ENCODE measurements at regions not wholly inside any gene's neighbourhood (a gene's known extent, or its start where the extent isn't known, plus 50 kb on each side); places are given as distances from the start of the nearest gene placed in this dataset.

DNA sequence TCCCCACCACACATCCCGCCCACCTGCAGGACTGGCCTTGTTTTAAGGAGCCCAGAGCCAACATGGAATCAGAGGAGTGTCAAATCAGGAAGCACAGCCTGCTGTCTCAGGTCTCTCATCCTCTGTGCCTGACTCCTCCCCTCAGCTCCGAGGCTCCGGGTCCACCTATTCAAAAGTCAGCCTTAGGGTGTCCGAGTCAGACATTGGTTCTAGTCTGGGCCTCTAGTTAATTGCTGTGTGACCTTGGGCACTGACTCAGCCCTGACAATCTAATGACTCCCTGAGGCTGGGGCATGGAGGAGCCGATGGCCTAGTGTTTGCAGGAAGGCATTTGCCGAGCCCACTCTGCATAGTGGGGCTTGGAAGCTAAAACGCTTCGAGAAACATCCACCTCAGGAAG is 223.1 kb upstream of the PPP2R2D start:
- DNase-seq: no peak

DNA sequence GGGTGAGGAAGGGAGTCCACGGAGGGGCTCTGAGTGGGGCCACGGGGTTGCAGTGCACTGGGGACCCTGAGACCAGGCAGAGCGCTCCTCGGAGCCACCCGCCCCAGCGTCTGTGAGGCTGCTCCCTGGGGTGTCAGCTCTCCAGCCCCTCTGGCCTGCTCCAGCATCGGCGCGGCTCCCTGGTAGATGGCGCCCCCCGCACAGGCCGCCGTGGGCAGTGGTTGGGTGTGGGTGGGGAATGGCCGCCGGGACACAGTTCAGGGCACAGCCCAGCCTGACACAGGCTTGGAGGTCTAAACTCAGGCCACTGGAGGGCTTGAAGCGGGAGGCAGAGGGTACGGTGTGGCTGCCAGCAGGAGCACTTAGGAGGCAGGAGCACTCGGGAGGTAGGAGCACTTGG is 222.6 kb upstream of the PPP2R2D start:
- no peak for DNase-seq

DNA sequence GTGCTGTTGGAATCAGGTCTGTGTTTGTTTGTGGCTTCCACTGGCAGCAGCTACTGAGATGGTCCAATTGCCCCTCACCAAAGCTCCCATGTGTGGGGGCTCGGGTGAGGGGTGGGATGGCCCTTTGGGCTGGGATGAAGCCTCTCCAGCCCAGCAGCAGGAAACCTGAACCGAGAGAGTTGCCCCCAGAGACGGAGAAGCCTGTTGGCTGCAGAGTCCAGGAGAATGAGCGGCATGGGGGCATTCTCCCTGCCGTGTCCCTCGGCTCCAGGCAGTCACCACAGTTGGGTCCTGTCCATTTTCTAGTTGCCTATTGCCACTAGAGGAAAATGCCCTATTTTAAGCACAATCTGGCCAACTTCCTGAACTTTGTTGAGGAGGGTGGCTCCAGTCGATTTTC is 222.2 kb upstream of the PPP2R2D start:
- no peak for DNase-seq

DNA sequence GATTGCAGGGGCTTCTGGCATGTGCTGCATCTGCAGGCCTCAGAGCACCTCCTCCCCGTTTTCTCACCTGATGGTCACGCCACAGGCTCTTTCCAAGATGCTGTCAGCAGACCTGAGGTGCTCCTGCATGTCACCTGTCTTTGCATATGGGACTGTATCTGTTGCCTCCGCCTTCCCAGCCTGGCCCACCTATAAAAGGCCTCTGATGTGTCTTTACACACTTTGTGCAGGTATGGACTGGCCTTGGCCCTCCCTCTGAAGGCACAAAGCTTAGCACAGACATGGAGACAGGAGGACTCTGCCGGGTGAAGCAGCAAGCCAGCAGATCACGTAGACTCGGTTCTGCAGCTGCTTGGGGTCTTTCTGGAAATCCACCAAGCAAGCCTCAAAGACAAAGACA is 220.9 kb upstream of the PPP2R2D start:
- DNase-seq: no peak

DNA sequence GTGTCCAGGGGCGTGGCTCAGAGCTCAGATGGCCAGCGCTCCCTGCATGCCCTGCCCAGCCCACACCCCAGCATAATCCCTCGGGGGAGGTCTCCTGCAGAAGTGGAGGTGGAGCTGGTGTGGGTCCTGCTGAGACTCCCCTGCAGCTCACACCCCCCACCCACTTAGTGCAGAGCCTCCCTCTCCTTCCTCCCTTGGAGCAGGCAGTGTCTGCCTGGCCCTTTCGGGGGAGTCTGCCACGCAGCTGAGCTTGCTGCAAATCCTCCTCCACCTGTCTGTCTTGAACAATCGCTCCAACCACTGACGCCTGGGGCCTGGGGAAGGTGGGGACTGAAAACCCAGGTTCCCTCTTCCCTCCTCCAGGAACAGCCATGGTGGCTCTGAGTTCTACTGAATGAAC is 219.7 kb upstream of the PPP2R2D start:
- no peak for DNase-seq

DNA sequence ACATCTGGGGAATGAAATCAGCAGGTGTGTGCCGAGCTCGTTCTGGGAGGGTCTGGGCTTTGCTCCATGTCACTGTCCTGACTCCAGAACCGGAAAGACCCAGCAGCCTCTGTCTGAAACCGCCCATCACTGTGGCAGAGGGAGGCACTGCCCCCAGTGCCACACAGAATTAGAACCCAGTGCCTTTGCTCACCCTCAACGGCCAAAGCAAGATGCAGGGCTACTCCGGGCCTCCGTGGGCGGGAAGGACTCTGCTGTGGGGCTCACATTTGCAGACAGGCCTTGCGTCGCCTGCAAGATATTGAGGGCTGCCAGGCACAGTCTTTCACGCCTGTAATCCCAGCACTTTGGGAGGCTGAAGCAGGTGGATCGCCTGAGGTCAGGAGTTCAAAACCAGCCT is 219.2 kb upstream of the PPP2R2D start:
- DNase-seq: no peak

DNA sequence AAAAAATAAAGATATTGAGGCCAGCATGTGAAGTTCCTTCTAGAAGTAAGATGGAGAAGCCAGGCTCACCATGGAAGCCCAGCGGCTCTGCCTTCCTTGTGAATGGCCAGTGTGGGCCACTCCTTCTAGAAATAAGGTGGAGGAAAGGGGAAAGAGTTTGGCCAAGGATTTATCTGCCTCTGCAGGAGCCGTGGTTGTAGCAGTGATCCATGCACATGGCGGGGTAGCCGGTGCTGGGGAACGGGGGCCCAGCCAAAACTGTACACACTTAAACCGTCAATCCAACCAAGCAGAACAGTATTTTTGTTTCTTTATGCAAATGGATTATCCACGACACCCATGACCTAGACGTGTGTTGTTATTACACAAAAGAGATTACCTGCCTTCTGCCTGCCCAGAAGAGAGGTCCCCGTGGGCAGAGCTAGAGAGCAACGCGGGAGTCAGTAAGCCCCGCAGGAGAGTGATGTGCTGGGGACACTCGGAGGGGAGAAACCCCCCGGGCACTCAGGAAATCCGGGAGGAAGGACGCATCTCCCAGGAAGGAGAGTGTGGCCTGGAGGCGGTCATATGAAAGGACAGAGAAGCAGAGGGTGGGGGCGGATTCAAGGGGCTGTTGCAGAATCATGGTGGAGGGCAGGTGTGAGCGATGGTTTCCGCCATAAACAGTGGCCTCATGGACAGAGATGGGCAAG is 218.4 kb upstream of the PPP2R2D start:
- DNase-seq: no peak

DNA sequence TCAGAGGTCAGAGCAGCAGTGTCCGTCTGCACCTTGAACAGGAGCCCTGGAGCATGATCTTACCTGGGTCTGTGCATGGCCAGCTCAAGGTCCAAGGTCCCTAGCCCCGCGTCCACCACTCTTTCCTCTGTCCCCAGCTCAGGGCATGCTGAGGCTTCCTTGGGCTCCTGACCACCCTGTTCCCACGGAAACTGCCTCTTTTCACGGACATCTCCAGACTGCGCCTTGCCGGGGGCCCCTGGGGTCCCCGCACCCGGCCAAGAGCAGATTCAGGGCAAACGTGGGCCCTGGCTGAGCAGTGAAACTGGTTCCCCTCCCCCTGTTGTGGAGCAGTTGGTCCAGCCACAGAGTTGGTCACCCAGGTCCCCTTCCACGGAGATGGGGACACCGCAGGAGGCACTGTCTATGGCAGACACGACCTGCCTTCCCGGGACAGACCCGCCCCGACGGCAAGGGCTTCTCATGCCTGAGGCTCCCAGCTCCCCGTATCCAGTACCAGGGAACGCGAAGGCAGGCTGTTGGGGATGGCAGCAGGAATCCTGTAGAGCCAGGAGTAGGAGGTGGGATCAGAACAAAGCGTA is 217.4 kb upstream of the PPP2R2D start:
- no peak for DNase-seq

DNA sequence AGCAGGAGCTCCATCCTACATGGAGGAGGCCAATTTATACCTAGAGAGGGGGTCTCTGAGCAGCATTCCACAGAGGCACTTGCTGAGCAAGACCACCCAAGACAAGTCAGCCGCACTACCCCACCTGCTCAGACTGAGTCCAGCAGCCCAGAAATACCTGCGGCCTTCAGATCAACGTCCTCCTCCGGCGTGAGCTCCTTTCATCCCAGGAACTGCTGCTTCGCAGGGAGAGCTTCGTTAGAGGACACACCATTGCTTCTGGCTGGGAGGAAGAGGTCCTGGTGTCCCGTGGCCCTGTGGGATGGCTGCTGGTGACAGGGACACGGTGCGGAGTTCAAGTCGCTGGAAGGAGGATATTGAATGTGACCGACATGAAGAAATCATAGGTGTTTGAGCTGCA is 216.9 kb upstream of the PPP2R2D start:
- DNase-seq: no peak

DNA sequence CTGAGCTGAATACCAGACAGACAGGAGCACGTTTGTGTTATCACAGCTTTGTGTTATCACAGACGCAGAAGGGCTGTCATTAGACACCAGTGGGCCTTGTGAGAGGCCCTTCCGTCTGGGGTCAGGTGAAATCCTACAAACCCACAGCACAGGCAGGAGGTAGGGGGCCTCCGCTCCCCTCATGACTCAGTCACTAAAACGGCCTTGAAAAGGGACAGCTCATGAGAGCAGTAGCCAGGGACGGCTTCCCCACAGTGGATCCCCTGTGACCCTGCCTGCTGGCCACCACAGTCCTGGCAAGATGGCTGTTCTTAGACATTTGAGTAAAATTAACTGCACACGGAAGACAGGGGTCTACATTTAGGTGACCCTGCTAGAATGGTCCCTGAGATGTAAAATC is 215.8 kb upstream of the PPP2R2D start:
- DNase-seq: no peak

DNA sequence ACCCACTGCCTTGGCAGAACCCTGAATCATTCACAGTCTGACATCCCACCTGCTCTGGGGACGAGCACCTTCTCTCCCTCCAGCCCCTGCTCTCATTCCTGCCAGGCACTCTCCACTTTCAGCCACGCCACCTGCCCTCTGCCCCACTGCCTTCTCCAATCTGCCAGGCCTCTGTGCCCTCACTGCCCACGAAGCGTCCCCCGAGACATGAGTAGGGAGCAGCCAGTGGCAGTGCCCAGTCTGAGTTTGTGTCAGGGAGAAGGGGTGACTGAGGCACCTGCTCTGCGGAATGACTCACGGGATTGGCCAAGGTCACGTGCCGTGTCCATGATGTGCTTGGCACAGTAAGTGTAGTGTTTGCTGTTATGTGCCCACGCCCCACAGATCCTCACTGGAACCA is 215.2 kb upstream of the PPP2R2D start:
- DNase-seq: no peak

DNA sequence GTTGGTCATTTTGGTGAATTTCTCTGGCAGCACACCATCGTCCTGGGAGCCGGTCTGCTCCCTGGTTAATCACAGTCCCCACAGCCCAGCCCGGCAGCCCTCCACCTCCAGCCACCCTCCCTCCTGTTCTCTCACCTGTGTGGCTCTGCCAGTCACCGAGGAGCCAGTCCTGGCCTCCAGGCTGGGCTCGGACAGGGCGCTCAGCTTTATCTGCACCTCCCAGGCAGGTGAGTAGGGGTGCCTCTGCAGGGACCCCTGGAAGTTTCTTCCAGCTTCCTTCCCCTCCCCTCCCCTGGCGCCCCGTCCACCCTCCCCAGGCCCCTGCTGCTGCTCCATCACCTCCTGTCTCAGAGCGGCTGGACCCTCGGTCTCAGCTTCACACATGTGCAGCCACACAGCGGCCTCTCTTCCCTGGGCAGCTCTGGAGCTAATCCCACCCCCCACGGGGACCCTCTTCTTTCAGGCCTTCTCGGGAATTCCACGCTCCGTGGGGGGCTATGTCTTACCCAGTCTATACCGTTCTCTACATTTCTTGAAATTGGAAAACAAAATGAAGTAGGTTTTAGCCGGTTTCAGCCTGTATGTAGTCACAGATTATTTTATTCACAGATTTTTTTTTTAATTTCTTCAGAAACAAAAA is 213.9 kb upstream of the PPP2R2D start:
- DNase-seq: no peak

DNA sequence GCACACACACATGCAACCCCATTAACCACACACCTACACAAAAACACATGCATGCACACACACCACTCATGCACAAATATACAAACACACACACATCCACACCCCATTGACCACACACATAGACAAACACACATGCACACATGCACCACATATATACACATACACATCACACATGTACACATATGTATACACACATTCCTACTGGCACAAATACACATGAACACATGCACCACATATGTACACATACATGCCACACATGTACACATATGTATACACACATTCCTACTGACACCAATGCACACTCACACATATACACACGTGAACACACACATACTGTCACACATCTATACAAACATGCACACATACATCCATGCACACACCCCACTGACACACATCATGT is 212.5 kb upstream of the PPP2R2D start:
- no peak for DNase-seq

DNA sequence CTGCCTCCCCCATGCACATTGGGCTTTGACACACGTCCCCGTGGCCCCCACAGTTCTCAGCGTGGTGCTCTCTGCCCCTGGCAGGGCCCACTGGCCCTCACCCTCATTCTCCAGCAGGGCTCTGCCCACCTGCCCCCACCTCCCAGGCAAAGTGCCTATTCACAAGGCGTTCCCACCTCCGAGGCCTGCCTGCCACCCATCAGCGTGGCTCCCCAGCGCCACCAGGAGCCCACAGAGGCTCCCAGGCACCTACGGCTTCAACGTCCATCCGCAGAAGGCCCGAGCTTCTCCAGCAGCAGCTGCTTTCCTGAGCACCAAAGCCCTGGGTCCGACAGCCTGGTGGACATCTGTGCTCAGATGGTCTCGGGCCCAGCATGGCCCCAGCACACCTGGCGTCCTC is 211.8 kb upstream of the PPP2R2D start:
- DNase-seq: no peak

DNA sequence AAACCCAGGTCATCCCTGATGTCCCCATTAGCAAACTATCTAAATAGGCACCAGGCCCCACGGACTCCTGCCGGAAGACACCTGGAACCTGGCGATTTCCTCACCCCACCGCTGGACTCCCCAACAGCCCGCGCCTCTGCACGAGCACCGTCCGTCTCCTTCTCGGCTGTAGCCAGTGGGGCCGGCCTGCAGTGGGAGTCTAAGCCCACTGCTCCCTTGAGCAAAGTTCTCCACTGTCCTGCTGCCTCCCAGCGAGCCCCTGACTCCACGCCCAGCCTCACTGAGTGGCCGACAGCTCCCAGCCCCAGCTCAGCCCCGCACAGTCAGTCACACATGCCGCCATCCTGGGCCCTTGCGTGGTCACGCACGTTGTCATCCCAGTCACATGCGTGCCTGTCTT is 211.3 kb upstream of the PPP2R2D start:
- DNase-seq: no peak

DNA sequence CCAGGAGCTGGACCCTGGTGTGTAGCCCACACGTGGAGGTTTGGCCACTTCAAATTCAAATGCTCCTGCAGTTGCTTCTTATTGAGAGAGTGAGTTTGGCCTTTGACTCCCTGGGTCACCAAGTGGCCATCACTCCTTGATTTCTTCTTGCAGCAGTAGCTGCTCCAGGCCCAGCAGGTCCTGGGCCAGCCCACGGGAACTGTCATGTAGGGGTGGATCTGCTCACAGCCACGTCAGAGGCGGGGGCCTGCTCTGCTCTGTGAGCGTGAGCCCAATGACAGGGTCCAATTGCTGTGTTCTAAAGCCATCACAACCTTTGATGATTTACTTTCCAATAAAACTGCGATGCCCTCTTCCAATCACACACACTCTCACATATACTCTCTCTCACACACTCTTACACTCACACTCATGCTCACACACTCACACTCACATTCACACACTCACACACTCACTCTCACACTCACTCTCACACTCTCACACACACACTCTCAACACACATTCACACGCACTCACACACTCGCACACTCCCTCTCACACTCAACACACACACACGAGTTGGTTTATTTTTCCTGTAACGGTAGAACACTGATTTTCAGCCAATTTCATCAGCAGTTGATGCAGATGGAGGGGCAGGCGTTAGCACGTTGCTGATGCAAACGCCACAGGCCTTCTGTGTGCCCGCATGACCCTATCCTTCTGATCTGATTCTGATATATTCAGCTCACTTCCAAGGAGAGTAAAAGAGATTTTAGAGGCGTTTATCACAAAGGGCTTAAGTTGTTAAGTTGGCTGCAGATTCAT is 210.7 kb upstream of the PPP2R2D start:
- DNase-seq: no peak

DNA sequence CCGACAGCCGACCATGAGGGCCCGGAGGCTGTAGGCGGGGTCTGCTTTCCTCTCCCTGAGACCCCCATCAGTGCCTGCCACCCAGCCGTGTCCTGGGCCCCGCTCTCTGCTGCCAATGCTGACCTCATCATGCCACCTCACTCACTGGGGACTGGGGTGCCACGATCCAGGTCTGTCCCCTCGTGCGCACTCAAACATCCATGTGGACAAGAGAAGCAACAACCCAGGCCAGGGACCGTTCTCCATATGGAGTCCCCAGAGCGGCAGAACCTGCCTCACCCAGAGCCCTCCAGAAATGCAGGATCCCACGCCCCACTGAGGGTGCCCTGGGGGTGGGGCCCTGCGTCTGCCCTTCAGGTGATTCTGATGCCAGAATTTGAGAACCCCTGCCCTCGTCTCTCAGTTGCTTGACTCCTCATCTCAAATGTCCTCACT is 210.0 kb upstream of the PPP2R2D start:
- no peak for DNase-seq

DNA sequence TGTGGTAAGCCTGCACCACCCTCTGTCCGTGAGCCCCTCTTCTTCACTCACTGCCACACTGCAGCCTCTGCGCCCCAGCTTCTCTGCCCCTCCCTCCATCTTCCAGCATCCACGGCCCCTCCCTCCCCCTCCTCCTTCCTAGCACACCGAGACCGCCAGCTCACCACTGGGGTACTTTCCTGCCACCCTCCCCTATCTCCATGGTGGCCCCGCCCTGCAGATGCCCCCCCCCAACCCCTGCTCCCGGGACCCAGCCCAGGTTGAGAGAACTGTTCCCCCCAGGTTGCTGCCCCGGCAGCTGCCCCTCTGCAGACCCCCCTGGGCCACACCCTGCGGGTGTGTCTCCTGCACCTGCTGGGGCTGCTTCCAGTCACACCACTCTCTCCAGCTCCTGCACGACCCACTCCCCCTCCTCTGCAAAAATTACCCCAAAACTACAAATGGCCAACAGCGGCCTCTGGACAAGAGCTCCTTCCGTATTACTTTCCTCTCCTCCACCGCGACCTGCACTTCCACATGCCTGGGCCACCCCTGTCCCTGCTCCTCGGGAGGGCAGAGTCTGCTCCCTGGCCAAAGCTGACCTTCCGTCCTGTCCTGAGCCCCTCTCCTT is 209.2 kb upstream of the PPP2R2D start:
- no peak for DNase-seq

DNA sequence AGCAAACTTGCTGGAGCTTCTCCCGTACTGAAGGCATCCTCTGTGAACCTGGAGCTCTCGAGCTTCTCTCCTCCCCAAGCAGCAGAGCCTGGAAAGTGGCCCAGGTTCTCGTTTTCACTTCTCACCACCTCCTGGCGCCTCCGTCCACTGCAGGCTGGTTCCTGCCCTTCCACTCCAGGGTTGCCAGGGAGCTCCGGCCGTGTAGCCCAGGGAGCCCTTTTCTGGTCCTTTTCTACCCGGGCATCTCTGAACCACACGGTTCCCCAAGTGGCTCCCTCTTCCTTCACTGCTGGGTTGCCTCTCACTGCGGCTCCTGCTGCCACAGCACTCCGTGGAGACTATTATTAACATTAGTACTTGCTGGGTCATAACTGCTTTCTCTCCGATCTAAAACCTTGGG is 208.6 kb upstream of the PPP2R2D start:
- no peak for DNase-seq

DNA sequence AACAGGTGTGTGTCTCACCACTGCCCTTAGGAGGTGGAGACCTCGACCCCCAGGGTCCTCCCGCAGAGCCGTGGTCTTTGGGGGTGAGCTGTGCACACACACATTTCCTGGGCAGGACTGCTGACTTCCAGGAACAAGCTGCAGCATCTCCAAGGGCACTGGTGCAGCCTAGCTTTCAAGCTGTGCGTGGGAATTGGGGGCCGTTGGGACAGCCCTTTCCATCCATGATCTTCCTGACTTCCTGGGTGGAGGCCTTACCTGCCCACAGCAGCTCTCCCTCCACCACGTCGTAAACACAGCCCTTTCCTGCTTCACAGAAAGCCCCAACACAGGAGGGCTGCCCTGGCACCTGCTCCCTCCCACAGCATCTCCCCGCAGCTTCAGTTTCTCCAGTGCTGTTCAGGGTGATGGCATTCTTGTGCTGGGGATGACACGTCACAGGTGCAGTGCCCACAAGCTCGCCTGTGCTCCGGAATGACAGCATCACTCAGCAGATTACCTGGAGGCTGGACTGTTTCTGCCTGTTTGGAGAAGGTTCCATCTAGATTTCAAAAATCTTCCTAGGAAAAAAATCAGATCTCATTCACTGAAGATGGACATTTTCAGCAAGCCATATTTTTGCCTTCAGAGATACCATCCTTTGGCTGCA is 208.0 kb upstream of the PPP2R2D start:
- no peak for DNase-seq

DNA sequence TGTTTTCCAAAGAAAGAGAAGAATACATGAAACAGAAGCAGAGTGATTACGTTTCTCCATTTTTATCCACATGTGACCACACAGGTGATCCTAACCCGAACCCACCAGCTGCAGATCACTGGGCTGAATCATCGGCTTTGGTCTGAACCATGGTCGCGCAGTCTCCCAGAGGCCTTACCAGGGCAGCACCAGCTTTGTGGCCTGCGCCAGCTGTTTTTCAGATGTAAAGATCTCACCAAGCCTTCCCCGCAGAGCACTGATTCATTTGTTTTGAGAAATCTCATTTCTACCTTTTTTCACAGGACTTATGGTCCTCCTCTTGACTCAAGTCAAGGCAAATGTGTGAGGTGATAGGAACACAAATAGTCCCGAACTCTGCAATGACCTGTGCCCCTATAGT is 207.0 kb upstream of the PPP2R2D start:
- DNase-seq: no peak

DNA sequence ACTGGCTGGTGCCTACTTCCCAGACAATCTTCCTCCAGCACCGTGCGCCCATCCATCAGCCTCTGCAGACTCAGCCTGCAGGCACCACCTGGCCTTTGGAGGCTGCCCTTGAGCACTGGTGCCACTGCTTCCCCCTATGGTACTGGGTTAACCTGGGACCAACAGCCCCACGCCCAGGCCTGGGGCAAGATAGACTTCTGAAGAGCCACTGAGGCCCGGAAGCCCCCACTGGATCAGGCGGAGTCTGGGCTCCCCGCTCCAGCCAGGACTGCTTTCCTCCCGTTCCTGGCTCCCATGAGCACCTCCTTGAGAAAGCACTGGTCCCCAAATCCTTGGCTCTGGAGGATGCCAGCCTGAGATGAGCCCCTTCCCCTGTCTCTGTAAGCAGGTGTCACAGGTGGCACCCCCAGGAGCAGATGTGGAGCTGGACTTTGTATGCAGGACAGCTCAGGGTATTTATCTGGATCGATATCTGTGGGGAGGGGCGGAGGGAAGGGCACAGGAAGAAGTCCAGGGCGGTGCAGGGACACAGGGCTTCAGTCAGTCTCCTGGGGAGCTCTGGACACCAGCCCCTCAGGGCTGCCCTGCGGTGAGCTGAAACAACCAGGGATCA is 206.5 kb upstream of the PPP2R2D start:
- no peak for DNase-seq

All from stimulated activated CD4-positive, alpha-beta T cell treated with anti-CD3 and anti-CD28 coated beads, Interleukin-4, amount 100 ng/mL, for 1 hour (primary cell).